Neural cell (in vitro differentiated cells): ENCODE measurements at regions not wholly inside any gene's neighbourhood (a gene's known extent, or its start where the extent isn't known, plus 50 kb on each side); places are given as distances from the start of the nearest gene placed in this dataset.
"Not testable (repeated sequence)": the region's sequence is repeated elsewhere in the genome, so short reads cannot be mapped to it uniquely, and the experiment has no call there.

Experiments used
- EZH2 ChIP-seq: fragments of 200-600, 300-800 bp; shearing (Covaris generic), sonication (generic); IDR thresholded peaks from 2 replicates; pipeline ENCODE4 v1.6.1; 2014; ENCODE audit warnings: antibody characterized with exemption, low read length, borderline replicate concordance, mild to moderate bottlenecking; ENCODE audit not compliant: insufficient read depth, poor library complexity, severe bottlenecking
- TF ChIP-seq, protein P1 (sequence below): fragments of 450-650 bp; IDR thresholded peaks from 2 replicates; pipeline ENCODE4 v1.5.1; 2014; ENCODE audit warnings: antibody characterized with exemption, mild to moderate bottlenecking, moderate library complexity; ENCODE audit not compliant: poor library complexity, severe bottlenecking

- not testable (repeated sequence) for TF ChIP-seq EZH2
- TF ChIP-seq, protein P1, sequence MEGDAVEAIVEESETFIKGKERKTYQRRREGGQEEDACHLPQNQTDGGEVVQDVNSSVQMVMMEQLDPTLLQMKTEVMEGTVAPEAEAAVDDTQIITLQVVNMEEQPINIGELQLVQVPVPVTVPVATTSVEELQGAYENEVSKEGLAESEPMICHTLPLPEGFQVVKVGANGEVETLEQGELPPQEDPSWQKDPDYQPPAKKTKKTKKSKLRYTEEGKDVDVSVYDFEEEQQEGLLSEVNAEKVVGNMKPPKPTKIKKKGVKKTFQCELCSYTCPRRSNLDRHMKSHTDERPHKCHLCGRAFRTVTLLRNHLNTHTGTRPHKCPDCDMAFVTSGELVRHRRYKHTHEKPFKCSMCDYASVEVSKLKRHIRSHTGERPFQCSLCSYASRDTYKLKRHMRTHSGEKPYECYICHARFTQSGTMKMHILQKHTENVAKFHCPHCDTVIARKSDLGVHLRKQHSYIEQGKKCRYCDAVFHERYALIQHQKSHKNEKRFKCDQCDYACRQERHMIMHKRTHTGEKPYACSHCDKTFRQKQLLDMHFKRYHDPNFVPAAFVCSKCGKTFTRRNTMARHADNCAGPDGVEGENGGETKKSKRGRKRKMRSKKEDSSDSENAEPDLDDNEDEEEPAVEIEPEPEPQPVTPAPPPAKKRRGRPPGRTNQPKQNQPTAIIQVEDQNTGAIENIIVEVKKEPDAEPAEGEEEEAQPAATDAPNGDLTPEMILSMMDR: not testable (repeated sequence)
Observed at GRCh38 chr22:23456666-23457379, 123.3 kb downstream of the IGLL1 start.
